Peyer's patch (tissue), 4 donors: ENCODE measurements at regions not wholly inside any gene's neighbourhood (a gene's known extent, or its start where the extent isn't known, plus 50 kb on each side); places are given as distances from the start of the nearest gene placed in this dataset.

Experiments
- POLR2A ChIP-seq, 2 donors: fragments of 450-650 bp; IDR thresholded peaks; one replicate each; pipeline ENCODE4 v1.5.1; 2017; ENCODE audit warnings: antibody characterized with exemption in 2 of 2, mild to moderate bottlenecking in 2 of 2, moderate library complexity in 2 of 2
- TF ChIP-seq, protein P1 (sequence below), 6 experiments: fragments of 450-650 bp in 4 of 6; fragments of 200-600 bp in 2 of 6; sonication (generic) in 1 of 6; IDR thresholded peaks; one replicate each; pipeline ENCODE4 v1.5.1; 2017 to 2019; ENCODE audit warnings: antibody characterized with exemption in 6 of 6, mild to moderate bottlenecking in 3 of 6, moderate library complexity in 1 of 6

DNA sequence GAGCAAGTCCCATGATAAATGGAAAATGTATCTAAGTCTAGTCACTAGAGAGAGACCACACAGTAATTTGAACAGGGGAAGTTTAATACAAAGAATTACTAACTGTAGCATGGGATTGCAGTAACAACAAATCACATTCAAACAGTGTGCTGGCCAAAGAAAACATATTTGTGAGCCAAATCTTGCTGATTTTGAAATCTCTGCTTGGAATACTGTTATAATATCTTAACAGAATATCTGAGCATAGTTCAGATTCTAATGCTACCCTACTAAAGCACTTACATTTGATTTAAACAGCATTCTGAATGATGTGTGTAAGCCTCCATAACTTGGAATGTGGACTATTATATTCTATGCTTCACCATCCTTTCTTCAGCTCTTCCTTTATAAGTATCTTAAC, 270.0 kb upstream of the BRINP3 start:
- TF ChIP-seq POLR2A (IDR thresholded peaks at IDR 0.05), result no peak
- TF ChIP-seq, protein P1, sequence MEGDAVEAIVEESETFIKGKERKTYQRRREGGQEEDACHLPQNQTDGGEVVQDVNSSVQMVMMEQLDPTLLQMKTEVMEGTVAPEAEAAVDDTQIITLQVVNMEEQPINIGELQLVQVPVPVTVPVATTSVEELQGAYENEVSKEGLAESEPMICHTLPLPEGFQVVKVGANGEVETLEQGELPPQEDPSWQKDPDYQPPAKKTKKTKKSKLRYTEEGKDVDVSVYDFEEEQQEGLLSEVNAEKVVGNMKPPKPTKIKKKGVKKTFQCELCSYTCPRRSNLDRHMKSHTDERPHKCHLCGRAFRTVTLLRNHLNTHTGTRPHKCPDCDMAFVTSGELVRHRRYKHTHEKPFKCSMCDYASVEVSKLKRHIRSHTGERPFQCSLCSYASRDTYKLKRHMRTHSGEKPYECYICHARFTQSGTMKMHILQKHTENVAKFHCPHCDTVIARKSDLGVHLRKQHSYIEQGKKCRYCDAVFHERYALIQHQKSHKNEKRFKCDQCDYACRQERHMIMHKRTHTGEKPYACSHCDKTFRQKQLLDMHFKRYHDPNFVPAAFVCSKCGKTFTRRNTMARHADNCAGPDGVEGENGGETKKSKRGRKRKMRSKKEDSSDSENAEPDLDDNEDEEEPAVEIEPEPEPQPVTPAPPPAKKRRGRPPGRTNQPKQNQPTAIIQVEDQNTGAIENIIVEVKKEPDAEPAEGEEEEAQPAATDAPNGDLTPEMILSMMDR (IDR thresholded peaks at IDR 0.05), result no peak
